ENCODE measurements at regions not wholly inside any gene's neighbourhood (a gene's known extent, or its start where the extent isn't known, plus 50 kb on each side); places are given as distances from the start of the nearest gene placed in this dataset.

DNA sequence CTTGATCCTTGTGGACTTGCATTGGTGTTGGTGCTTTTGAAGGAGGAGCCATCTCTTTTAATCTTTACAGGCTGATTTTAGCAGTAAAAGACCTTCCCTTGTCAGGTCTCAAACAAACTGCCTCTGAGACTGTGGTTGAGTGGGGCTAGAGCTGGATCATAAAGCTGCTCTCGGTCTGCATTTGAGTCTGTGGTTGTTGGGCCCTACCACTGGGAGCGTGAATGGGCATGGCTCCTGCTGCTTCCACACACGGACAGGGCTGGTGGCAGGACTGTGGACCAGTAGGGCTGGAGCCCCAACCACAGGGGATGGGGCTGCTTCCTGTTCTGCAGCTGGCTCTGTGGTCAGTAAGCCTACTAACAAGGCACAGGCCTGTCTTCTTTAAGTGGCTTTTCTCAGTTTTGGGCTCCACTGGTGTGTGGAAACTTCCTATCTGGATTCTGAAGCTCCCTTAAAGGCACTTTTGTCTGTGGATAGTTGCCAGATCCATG is 130.6 kb downstream of the RBM46 start (continued):
- TF ChIP-seq, protein P1, sequence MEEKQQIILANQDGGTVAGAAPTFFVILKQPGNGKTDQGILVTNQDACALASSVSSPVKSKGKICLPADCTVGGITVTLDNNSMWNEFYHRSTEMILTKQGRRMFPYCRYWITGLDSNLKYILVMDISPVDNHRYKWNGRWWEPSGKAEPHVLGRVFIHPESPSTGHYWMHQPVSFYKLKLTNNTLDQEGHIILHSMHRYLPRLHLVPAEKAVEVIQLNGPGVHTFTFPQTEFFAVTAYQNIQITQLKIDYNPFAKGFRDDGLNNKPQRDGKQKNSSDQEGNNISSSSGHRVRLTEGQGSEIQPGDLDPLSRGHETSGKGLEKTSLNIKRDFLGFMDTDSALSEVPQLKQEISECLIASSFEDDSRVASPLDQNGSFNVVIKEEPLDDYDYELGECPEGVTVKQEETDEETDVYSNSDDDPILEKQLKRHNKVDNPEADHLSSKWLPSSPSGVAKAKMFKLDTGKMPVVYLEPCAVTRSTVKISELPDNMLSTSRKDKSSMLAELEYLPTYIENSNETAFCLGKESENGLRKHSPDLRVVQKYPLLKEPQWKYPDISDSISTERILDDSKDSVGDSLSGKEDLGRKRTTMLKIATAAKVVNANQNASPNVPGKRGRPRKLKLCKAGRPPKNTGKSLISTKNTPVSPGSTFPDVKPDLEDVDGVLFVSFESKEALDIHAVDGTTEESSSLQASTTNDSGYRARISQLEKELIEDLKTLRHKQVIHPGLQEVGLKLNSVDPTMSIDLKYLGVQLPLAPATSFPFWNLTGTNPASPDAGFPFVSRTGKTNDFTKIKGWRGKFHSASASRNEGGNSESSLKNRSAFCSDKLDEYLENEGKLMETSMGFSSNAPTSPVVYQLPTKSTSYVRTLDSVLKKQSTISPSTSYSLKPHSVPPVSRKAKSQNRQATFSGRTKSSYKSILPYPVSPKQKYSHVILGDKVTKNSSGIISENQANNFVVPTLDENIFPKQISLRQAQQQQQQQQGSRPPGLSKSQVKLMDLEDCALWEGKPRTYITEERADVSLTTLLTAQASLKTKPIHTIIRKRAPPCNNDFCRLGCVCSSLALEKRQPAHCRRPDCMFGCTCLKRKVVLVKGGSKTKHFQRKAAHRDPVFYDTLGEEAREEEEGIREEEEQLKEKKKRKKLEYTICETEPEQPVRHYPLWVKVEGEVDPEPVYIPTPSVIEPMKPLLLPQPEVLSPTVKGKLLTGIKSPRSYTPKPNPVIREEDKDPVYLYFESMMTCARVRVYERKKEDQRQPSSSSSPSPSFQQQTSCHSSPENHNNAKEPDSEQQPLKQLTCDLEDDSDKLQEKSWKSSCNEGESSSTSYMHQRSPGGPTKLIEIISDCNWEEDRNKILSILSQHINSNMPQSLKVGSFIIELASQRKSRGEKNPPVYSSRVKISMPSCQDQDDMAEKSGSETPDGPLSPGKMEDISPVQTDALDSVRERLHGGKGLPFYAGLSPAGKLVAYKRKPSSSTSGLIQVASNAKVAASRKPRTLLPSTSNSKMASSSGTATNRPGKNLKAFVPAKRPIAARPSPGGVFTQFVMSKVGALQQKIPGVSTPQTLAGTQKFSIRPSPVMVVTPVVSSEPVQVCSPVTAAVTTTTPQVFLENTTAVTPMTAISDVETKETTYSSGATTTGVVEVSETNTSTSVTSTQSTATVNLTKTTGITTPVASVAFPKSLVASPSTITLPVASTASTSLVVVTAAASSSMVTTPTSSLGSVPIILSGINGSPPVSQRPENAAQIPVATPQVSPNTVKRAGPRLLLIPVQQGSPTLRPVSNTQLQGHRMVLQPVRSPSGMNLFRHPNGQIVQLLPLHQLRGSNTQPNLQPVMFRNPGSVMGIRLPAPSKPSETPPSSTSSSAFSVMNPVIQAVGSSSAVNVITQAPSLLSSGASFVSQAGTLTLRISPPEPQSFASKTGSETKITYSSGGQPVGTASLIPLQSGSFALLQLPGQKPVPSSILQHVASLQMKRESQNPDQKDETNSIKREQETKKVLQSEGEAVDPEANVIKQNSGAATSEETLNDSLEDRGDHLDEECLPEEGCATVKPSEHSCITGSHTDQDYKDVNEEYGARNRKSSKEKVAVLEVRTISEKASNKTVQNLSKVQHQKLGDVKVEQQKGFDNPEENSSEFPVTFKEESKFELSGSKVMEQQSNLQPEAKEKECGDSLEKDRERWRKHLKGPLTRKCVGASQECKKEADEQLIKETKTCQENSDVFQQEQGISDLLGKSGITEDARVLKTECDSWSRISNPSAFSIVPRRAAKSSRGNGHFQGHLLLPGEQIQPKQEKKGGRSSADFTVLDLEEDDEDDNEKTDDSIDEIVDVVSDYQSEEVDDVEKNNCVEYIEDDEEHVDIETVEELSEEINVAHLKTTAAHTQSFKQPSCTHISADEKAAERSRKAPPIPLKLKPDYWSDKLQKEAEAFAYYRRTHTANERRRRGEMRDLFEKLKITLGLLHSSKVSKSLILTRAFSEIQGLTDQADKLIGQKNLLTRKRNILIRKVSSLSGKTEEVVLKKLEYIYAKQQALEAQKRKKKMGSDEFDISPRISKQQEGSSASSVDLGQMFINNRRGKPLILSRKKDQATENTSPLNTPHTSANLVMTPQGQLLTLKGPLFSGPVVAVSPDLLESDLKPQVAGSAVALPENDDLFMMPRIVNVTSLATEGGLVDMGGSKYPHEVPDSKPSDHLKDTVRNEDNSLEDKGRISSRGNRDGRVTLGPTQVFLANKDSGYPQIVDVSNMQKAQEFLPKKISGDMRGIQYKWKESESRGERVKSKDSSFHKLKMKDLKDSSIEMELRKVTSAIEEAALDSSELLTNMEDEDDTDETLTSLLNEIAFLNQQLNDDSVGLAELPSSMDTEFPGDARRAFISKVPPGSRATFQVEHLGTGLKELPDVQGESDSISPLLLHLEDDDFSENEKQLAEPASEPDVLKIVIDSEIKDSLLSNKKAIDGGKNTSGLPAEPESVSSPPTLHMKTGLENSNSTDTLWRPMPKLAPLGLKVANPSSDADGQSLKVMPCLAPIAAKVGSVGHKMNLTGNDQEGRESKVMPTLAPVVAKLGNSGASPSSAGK (IDR thresholded peaks at IDR 0.05), result no peak
- TF ChIP-seq LEF1 (IDR thresholded peaks at IDR 0.05) (no peak), HIVEP1 (CRISPR knock-in tag; IDR thresholded peaks at IDR 0.05) (no peak)

Measured in K562 (cell line).